ENCODE measurements at regions not wholly inside any gene's neighbourhood (a gene's known extent, or its start where the extent isn't known, plus 50 kb on each side); places are given as distances from the start of the nearest gene placed in this dataset.

DNA sequence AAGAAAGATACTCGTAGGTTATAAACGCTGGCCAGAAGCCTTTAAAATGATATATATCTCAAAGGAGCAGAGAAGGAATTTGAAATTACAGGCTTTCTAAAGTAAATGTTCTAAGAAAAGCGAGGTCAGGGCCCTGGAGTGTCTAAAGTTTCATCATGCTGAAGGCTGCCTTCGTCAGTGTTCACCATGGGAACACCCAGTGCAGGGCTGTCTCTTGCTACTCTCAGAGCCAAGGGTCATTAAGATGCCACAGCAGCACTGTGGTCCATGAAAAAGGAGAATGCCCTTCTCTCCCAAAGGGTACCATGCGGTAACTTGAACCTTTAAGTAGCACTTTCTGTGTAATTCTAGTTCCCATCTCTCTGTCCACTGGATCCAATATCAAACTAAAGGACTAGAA is 174.5 kb upstream of the NWD2 start:
- TF ChIP-seq POLR2A (IDR thresholded peaks at IDR 0.05) (no peak), POLR2AphosphoS5 (IDR thresholded peaks at IDR 0.05) (no peak)
- TF ChIP-seq, protein P1, sequence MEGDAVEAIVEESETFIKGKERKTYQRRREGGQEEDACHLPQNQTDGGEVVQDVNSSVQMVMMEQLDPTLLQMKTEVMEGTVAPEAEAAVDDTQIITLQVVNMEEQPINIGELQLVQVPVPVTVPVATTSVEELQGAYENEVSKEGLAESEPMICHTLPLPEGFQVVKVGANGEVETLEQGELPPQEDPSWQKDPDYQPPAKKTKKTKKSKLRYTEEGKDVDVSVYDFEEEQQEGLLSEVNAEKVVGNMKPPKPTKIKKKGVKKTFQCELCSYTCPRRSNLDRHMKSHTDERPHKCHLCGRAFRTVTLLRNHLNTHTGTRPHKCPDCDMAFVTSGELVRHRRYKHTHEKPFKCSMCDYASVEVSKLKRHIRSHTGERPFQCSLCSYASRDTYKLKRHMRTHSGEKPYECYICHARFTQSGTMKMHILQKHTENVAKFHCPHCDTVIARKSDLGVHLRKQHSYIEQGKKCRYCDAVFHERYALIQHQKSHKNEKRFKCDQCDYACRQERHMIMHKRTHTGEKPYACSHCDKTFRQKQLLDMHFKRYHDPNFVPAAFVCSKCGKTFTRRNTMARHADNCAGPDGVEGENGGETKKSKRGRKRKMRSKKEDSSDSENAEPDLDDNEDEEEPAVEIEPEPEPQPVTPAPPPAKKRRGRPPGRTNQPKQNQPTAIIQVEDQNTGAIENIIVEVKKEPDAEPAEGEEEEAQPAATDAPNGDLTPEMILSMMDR (IDR thresholded peaks at IDR 0.05 in 8 of 11, conservative IDR thresholded peaks at IDR 0.05 in 3 of 11): no peak
